HCT116 (cell line): ENCODE measurements at regions not wholly inside any gene's neighbourhood (a gene's known extent, or its start where the extent isn't known, plus 50 kb on each side); places are given as distances from the start of the nearest gene placed in this dataset.

Experiments
- CTCF ChIP-seq, 3 experiments: fragments of 200-600 bp in 1 of 3; sonication (generic) in 1 of 3; IDR thresholded peaks in 2 of 3; conservative IDR thresholded peaks in 1 of 3; 2 replicates each; pipeline ENCODE4 v1.5.1; 2012 to 2017; ENCODE audit warnings: low read depth in 2 of 3, low read length in 2 of 3, antibody characterized with exemption in 1 of 3, borderline replicate concordance in 1 of 3, control low read depth in 1 of 3, mild to moderate bottlenecking in 1 of 3, mixed read lengths in 1 of 3, mixed run types in 1 of 3, moderate library complexity in 1 of 3; ENCODE audit not compliant: insufficient read depth in 1 of 3
- EGR1 ChIP-seq: IDR thresholded peaks from 2 replicates; pipeline ENCODE4 v1.6.1; 2012; ENCODE audit warnings: low read depth
- EZH2 ChIP-seq: fragments of 200-600 bp; sonication (generic); IDR thresholded peaks from 2 replicates; pipeline ENCODE4 v1.6.1; 2017; ENCODE audit warnings: antibody characterized with exemption, mixed run types
- POLR2AphosphoS5 ChIP-seq: IDR thresholded peaks from 2 replicates; pipeline ENCODE4 v1.6.1; 2011; ENCODE audit warnings: mild to moderate bottlenecking, low read depth, low read length, moderate library complexity
- RAD21 ChIP-seq: IDR thresholded peaks from 2 replicates; pipeline ENCODE4 v1.6.1; 2012; ENCODE audit warnings: low read depth, mild to moderate bottlenecking
- ZFX ChIP-seq: fragments of 450-650 bp; IDR thresholded peaks from 2 replicates; pipeline ENCODE4 v1.6.1; 2017

- TF ChIP-seq EZH2: no peak
- TF ChIP-seq CTCF (IDR thresholded peaks at IDR 0.05 in 2 of 3, conservative IDR thresholded peaks at IDR 0.05 in 1 of 3; ENCODE audit: borderline replicate concordance in 1 of 3, insufficient read depth in 1 of 3, low read depth in 2 of 3, low read length in 2 of 3): no peak
- no peak for TF ChIP-seq POLR2AphosphoS5
- TF ChIP-seq ZFX: no peak
- TF ChIP-seq RAD21: no peak
- no peak for TF ChIP-seq EGR1
These were observed 407.0 kb downstream of the ZNF536 start for GRCh38 chr19:30778961-30779715.
